Inferior parietal cortex (tissue), 1 donor: ENCODE measurements at regions not wholly inside any gene's neighbourhood (a gene's known extent, or its start where the extent isn't known, plus 50 kb on each side); places are given as distances from the start of the nearest gene placed in this dataset.
"Not testable (repeated sequence)": the region's sequence is repeated elsewhere in the genome, so short reads cannot be mapped to it uniquely, and the experiment has no call there.

Experiments
- DNase-seq: peaks from one replicate; pipeline ENCODE4 v3.0.0-alpha.2; 2016; ENCODE audit errors: extremely low spot score

DNA sequence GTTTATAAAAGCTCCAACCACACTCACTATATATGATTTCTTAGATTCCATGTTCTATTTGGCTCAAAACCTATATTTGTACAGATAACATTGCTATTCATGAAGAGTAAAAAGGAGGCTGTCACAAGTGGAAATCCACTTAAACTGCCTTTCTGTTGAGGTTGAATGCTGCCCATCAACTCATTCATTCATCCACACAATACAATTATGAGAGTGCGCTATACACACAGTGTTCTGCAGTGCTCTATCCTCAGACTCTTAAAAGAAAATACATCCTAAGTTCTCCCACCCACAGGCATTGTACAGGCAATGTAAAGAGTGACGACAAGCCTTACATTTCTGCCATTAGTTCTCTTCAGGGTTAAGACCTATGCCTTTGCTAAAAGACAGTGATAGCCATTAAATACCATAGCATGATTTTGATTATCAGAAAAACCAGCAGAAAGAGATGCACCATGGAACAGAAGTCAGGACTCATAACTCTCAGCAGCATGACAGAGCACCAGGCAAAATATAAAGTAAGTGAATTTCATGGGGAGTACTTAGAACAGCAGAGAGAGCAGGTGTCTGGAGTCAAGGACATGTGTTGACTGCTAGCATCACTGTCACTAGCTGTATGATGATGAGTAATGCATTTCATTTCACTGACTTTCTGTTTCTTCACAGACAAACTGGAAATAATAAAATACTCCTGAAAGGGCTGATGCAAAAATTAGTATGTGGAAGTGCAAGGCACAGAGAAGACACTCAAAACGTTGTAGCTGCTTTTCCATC, 218.0 kb downstream of the RBM26 start:
- no peak for DNase-seq

DNA sequence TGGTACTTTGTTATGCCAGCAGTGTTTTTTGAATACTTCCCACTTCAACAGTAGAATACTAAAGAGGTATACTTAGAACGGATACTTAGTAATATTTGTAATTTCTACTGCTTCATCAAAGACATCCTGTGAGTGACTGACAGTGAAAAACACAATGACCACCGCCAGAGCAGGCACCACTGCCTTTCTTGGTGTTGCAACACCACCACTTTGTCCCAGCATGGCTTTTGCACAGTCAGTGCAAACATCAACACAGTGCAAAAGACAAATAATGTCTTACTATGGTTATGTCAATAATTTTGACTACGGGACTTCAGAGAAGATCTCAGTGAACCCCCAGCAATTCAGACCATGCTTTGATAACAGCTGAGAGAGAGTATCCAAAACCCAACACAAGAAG, 220.5 kb downstream of the RBM26 start:
- no peak for DNase-seq

- no peak for DNase-seq
These were observed 222.8 kb downstream of the RBM26 start for GRCh38 chr13:79183231-79183630.

DNA sequence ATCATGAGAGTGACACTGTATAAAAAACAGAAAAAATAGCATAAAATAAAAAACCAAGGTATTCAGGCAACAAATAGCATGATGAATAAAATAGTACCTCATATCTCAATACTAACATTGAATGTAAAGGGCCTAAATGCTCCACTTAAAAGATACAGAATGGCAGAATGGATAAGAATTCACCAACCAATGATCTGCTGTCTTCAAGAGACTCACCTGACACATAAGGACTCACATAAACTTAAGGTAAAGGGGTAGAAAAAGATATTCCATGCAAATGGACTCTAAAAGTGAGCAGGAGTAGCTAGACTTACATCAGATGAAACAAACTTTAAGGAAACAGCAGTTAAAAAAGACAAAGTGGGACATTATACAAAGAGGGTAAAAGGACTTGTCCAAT, 232.4 kb downstream of the RBM26 start:
- DNase-seq = not testable (repeated sequence)

- DNase-seq = not testable (repeated sequence)
These were observed 233.1 kb downstream of the RBM26 start for GRCh38 chr13:79172924-79173323.

- DNase-seq = no peak
These were observed 234.7 kb downstream of the RBM26 start for GRCh38 chr13:79171141-79172061.

DNA sequence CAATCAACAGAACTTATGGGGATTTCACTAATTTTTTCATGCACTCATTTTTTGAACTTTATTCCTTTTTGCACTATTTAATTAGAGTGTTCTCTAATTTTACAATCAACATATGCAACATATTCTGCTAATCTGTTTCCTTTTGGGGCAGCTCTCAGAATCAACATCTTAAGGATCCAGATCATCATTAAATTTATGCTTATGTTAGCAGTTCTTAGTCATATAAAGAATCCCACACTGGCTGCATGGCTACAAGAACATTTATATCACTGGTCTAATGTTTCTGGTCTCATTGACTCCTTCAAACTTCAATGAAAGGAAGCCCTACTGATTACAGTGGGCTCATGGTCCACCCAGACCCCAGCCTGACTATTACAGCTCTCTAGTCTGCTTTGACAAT, 245.2 kb downstream of the RBM26 start:
- no peak for DNase-seq

GRCh38 chr13:79155883-79156282, 250.2 kb downstream of the RBM26 start:
- DNase-seq = no peak

DNA sequence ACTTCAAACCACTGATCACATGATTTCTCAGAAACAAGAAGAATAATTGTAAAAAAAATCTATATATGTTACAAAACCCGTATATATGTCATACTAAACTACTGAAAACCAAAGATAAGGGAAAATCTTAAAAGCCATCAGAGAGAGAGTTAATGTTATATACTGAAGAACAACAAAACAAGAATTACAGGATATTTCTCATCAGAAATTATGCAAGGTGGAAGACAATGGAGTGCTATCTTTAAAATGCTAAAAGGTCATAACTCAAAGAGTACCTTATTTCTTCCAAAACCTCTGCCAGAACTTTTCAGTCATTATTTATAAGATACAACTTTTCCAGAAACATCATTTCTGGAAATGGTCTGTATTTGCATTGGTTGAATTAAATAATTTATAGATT, 256.8 kb downstream of the RBM26 start:
- DNase-seq = no peak

- DNase-seq = no peak
These were observed 265.0 kb downstream of the RBM26 start for GRCh38 chr13:79141082-79141481.

- no peak for DNase-seq
These were observed 277.9 kb downstream of the RBM26 start for GRCh38 chr13:79128158-79128557.

DNA sequence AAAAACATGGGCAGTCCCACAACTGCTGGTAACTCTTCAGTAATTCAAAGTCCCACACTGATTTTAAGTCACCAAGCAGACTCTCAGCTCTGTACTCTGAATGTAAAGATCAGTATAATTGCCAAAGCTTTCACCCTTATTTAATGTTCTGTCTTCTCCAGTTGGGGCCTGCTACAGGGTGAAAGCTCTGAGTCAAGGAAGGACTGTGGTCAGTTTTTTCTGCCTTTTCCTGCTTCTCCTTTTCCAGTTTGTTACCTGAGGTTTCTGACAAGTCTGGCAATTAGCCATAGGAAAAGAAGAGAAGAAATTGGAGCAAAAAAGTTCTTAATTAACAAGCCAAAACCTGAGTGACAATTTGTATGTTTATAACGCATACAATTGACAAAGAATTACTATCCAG, 279.3 kb downstream of the RBM26 start:
- no peak for DNase-seq

GRCh38 chr13:79124183-79124582, 281.9 kb downstream of the RBM26 start:
- DNase-seq = no peak

DNA sequence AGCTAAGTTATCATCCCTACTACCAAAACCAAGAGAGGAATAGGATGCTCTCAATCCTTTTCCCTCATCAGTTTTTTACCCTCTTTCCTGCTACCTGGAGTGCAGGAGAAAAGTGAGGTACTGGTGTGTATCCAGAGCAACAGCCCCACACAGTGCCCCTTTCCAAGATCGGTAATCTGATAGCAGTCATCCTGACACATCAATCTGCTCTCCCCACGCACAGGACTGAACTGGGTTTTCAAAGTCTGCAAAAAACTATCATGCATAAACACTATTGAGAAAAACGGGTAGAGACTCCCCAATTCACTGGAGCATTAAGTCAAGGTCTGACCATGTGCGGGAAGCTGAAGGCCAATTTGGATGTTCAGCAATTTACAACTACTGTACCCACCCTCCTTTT, 284.8 kb downstream of the RBM26 start:
- no peak for DNase-seq

DNA sequence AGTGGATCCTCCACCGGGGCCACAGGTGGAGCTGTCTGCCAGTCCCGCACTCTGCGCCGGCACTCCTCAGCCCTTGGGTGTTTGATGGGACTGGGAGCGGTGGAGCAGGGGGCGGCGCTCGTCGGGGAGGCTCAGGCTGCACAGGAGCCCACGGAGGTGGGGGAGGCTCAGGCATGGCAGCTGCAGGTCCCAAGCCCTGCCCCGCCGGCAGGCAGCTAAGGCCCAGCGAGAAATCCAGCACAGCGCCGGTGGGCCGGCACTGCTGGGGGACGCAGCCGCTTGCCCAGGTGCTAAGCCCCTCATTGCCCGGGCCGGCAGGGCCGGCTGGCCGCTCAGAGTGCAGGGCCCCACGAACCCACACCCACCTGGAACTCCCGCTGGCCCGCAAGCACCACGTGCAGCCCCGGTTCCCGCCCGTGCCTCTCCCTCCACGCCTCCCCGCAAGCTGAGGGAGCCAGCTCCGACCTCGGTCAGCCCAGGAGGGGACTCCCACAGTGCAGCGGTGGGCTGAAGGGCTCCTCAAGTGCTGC, 286.4 kb downstream of the RBM26 start:
- no peak for DNase-seq

GRCh38 chr13:79112016-79112415, 294.0 kb downstream of the RBM26 start:
- no peak for DNase-seq

DNA sequence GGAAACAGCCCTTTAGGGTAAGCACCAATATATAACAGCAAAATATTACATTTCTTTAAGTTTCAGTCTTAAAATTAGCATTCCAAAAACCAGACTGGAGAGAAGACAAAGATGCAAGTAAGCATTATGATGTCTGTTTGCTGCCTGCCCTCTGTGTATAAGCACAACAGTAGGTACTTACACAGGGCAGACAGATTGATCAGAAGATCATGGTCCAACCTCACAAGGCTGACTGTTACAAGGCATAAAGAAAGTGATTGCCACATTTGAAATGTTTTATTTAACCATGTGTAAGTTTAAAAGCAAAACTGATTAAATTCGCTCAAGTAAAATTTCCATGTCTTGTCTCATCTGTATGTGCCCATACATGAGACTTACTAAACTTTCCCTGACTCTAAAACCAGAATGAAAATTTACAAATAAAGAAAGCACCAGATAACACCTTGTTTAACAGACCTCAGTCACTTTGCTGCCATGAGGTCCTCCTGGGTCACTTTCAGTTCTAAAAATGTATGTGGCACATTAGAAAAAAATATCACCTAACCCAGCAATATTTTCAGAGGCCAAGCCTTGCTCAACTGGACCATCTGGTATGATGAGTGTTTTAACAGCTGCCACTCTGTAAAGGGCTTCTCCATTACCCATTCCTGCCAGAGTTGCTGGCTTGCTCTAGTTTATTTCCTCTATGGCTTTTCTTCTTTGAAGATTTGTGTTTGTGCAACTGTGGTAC, 297.0 kb downstream of the RBM26 start:
- no peak for DNase-seq

- no peak for DNase-seq
These were observed 307.5 kb downstream of the RBM26 start for GRCh38 chr13:79098596-79098995.

DNA sequence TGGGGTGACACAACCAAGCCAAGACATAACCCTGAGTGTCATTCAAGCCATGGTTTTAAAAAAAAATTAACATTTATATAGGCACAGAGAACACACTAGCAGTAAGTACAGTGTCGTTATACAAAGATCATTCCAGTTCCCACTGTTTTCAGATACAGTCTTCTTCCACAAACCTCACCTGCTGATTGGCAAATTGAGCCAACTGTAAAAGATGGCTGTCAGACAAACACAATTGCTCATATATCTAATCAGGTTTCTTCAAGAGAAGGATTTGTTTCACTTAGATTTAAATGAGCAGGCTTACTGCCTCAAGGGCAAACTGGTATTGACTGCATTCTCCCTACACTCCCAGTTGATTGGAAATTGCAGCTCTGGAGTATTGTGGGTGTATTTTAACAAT, 308.9 kb downstream of the RBM26 start:
- DNase-seq = no peak

GRCh38 chr13:79096099-79096498, 310.0 kb downstream of the RBM26 start:
- no peak for DNase-seq

GRCh38 chr13:79090552-79091124, 315.4 kb downstream of the RBM26 start:
- DNase-seq = no peak
